ENCODE measurements at regions not wholly inside any gene's neighbourhood (a gene's known extent, or its start where the extent isn't known, plus 50 kb on each side); places are given as distances from the start of the nearest gene placed in this dataset.
"Not testable (repeated sequence)": the region's sequence is repeated elsewhere in the genome, so short reads cannot be mapped to it uniquely, and the experiment has no call there.

GRCh38 chr5:74497706-74498105 is 142.8 kb downstream of the ENC1 start:
- DNase-seq: no peak

GRCh38 chr5:74493411-74493810 is 147.1 kb downstream of the ENC1 start:
- DNase-seq: no peak

- peak; percentile 31 for DNase-seq
Measured at GRCh38 chr5:74492230-74492629, 148.3 kb downstream of the ENC1 start.

GRCh38 chr5:74491586-74491985 is 148.9 kb downstream of the ENC1 start:
- no peak for DNase-seq

GRCh38 chr5:74490814-74491213 is 149.7 kb downstream of the ENC1 start:
- no peak for DNase-seq

GRCh38 chr5:74482990-74483389 is 157.5 kb downstream of the ENC1 start:
- no peak for DNase-seq

- no peak for DNase-seq
Measured at GRCh38 chr5:74482523-74482922, 158.0 kb downstream of the ENC1 start.

GRCh38 chr5:74481357-74481756 is 159.2 kb downstream of the ENC1 start:
- not testable (repeated sequence) for DNase-seq

- DNase-seq: no peak
Measured at GRCh38 chr5:74480201-74480600, 160.3 kb downstream of the ENC1 start.

GRCh38 chr5:74478328-74478727 is 162.2 kb downstream of the ENC1 start:
- no peak for DNase-seq

- no peak for DNase-seq
Measured at GRCh38 chr5:74477761-74478160, 162.8 kb downstream of the ENC1 start.

- no peak for DNase-seq
Measured at GRCh38 chr5:74476819-74477453, 163.6 kb downstream of the ENC1 start.

GRCh38 chr5:74476046-74476818 is 164.3 kb downstream of the ENC1 start:
- no peak for DNase-seq

- no peak for DNase-seq
Measured at GRCh38 chr5:74471875-74472274, 168.7 kb downstream of the ENC1 start.

GRCh38 chr5:74469234-74469994 is 171.1 kb downstream of the ENC1 start:
- no peak for DNase-seq

- no peak for DNase-seq
Measured at GRCh38 chr5:74468421-74468820, 172.1 kb downstream of the ENC1 start.

- no peak for DNase-seq
Measured at GRCh38 chr5:74465724-74466123, 174.8 kb downstream of the ENC1 start.

GRCh38 chr5:74464512-74465209 is 175.9 kb downstream of the ENC1 start:
- DNase-seq: no peak

GRCh38 chr5:74462356-74462755 is 178.2 kb downstream of the ENC1 start:
- DNase-seq: no peak

GRCh38 chr5:74461251-74461650 is 179.3 kb downstream of the ENC1 start:
- no peak for DNase-seq

GRCh38 chr5:74460694-74461093 is 179.8 kb downstream of the ENC1 start:
- no peak for DNase-seq

- no peak for DNase-seq
Measured at GRCh38 chr5:74459984-74460383, 180.5 kb downstream of the ENC1 start.

- no peak for DNase-seq
Measured at GRCh38 chr5:74457876-74458275, 182.7 kb downstream of the ENC1 start.

Data from retina (tissue), 1 donor.